ENCODE measurements at regions not wholly inside any gene's neighbourhood (a gene's known extent, or its start where the extent isn't known, plus 50 kb on each side); places are given as distances from the start of the nearest gene placed in this dataset.
"Not testable (repeated sequence)": the region's sequence is repeated elsewhere in the genome, so short reads cannot be mapped to it uniquely, and the experiment has no call there.

DNA sequence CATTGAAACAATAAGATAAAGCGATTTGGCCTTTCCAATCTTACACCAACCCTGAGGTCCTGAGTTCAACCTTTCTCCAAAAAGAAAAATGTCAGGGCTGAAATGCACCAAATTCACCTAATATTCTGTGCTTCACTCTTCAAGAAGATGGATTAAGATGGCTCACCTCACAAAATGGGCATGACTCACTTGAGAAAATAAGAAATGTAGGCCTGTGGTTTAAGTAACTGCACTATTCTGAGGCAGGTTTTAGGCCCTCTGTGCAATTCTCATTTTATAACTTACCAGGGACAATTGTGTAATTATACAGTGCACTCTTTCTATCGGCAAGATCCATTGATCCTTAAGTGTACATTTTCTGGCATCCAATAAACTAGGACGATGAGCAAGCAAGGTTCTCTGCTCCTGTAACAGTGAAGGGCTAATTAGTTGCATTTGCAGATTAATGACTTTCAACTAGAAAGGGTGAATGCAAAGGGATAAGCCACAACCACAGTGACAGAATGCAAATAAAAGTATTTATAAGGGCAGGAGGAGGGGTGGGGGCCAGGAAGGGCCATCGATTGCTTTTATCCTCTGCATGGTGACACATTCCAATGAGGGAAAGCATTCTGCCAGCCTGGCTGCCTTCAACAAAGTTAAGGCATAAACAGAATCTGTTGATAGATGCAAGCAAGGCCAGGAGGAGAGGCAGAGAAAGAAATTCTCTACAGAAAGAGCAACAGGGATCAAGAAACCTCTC lies 214.5 kb downstream of the CAAP1 start:
- Mint-ChIP-seq H3K36me3 (ENCODE audit: low read depth) (no peaks in the 10 kb centered on the region), H3K4me1 (ENCODE audit: low read depth) (no peaks in the 10 kb centered on the region), H3K27me3 (ENCODE audit: insufficient read depth) (no peaks in the 10 kb centered on the region), H3K4me3 (no peak overlapping the region), H3K27ac (no peak overlapping the region), H3K9me3 (no peaks in the 10 kb centered on the region)
- intact Hi-C loops (cut with micrococcal nuclease), result no loop called here
- DNase-seq (ENCODE audit: low spot score), result no peak

DNA sequence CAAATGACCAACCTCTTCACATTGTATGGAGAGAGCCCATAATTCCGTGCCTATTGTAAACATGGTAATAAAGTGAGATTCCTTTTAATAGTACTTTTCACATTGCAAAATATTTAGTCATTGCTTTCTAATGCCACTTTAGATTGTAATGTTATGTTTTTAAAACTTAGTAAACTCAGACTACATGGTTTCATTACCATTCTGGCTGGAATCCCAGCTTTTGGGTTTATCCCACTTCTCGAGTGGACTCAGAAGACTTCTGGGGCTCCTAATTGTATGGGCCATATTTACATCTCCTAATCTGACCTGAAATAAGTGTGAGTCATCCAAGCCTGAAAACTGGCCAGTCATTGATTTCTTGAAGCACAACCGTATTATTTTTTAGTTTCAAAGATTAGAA lies 217.6 kb downstream of the CAAP1 start:
- H3K4me3 Mint-ChIP-seq, result no peak overlapping the region
- no peaks in the 10 kb centered on the region for H3K4me1 Mint-ChIP-seq (ENCODE audit: low read depth)
- DNase-seq (ENCODE audit: low spot score), result no peak
- intact Hi-C loops (cut with micrococcal nuclease), result no loop called here
- no peaks in the 10 kb centered on the region for H3K9me3 Mint-ChIP-seq
- H3K27me3 Mint-ChIP-seq (ENCODE audit: insufficient read depth), result no peaks in the 10 kb centered on the region
- no peaks in the 10 kb centered on the region for H3K36me3 Mint-ChIP-seq (ENCODE audit: low read depth)
- no peak overlapping the region for H3K27ac Mint-ChIP-seq

DNA sequence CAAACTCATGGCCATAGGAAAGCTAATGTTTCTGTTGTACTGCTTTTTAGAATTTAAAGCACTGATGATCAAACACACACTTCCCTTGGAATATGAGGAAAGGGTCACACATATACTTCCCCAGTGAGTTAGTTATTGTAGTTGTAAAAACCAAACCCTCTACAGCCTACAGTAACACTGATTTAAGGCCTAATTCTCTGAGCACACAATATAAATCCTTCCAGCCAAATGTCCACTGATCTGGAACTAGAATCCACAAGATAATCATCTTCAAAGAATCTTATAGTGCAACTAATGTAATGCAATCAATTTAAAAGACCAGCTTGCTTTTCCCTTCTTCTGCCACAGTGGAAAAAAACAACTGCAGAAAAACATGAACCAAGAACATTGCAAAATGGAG lies 219.3 kb downstream of the CAAP1 start:
- DNase-seq (ENCODE audit: low spot score), result no peak
- no peaks in the 10 kb centered on the region for H3K4me1 Mint-ChIP-seq (ENCODE audit: low read depth)
- no peaks in the 10 kb centered on the region for H3K36me3 Mint-ChIP-seq (ENCODE audit: low read depth)
- H3K4me3 Mint-ChIP-seq, result no peak overlapping the region
- intact Hi-C loops (cut with micrococcal nuclease), result no loop called here
- H3K27ac Mint-ChIP-seq, result no peak overlapping the region
- no peaks in the 10 kb centered on the region for H3K9me3 Mint-ChIP-seq
- no peaks in the 10 kb centered on the region for H3K27me3 Mint-ChIP-seq (ENCODE audit: insufficient read depth)

DNA sequence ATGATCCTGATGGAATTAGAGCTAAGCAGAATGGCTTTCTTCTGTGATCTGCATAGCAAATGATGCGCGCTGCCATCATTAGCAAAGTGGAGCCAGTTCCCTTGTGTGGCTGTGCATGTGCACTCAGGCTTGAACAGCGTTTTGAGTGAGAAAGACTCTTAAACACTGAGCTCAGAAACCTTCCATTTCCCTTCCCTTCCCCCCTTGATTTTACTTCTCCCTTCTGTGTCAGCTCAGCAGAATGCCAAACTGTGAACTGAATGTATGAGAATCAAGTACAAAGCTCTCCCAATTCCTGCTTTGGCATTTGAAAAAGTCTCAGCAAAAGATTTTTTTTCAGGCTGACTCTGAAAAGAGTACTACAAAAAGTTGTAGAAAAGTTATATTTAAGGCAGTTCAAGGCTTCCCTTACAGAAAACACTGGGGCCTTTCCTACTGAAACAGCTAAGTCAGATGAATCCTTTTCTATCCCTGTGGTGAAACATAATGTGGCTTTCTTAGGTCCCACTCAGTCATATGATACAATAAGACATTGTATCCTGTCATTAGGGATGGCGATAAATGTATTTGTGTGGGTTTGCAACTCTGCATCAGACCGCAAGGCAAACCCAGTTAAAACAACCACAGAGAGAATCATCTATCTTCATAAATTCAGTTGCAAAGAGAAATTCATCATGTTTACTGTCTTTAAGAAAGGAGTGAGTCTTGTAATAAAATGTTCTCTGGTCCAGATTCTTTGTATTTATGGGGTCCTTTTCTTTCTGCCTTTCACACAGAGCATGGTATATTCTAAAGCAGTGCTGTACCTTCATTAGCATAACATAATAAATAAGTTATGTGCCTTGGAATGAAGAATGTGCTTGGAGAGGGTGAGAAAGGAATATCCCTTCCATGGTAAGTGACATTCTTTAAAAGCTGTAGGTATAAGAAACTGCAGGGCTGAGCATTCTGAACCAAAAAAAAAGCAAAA lies 222.6 kb downstream of the CAAP1 start:
- Mint-ChIP-seq H3K27me3 (ENCODE audit: insufficient read depth) (no peaks in the 10 kb centered on the region), H3K36me3 (ENCODE audit: low read depth) (no peaks in the 10 kb centered on the region), H3K27ac (no peak overlapping the region), H3K4me3 (no peak overlapping the region), H3K4me1 (ENCODE audit: low read depth) (no peaks in the 10 kb centered on the region), H3K9me3 (no peaks in the 10 kb centered on the region)
- intact Hi-C loops (cut with micrococcal nuclease), result no loop called here
- DNase-seq (ENCODE audit: low spot score), result no peak

DNA sequence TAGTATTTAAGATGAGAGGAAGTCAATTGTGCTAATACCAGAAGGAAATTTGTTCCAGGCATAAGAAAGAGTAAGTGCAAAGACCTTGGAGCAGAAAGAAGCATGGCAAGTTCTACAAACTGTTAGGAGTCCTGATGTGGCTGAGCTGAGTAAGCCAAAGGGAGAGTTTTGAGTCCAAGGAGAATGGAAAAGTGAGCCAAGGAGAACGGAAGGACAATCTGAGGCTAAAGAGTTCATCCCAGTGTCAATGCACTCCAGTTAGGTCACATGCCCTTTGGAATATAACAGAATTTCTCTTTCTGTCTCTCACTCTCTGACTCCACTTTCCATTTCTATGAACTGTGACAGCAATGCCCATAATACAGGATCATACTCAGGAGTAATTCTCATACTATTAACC lies 224.7 kb downstream of the CAAP1 start:
- Mint-ChIP-seq H3K9me3 (no peaks in the 10 kb centered on the region), H3K4me3 (no peak overlapping the region), H3K36me3 (ENCODE audit: low read depth) (no peaks in the 10 kb centered on the region), H3K4me1 (ENCODE audit: low read depth) (no peaks in the 10 kb centered on the region), H3K27me3 (ENCODE audit: insufficient read depth) (no peaks in the 10 kb centered on the region), H3K27ac (no peak overlapping the region)
- intact Hi-C loops (cut with micrococcal nuclease), result no loop called here
- DNase-seq (ENCODE audit: low spot score), result no peak

DNA sequence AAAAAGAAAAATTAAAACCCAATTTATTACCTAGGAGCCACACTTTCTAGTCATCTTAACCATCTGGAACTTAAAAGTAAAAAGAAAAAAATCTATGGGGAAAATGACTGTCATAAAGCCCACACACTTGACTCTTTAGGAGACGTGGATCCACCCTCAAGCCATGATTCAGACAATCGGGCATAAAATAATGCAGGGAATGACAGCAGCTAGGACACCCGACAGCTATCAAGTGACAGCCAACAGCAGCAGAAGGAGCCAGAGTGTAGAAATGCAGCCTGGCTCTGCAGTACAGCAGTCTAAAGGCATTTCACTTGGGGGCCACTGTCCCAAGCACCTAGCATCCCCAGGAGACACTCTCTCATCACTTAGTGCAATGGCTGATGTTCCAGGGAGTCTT lies 226.9 kb downstream of the CAAP1 start:
- DNase-seq (ENCODE audit: low spot score), result no peak
- intact Hi-C loops (cut with micrococcal nuclease), result no loop called here
- no peaks in the 10 kb centered on the region for H3K36me3 Mint-ChIP-seq (ENCODE audit: low read depth)
- no peaks in the 10 kb centered on the region for H3K27me3 Mint-ChIP-seq (ENCODE audit: insufficient read depth)
- H3K9me3 Mint-ChIP-seq, result no peaks in the 10 kb centered on the region
- H3K27ac Mint-ChIP-seq, result no peak overlapping the region
- no peak overlapping the region for H3K4me3 Mint-ChIP-seq
- no peaks in the 10 kb centered on the region for H3K4me1 Mint-ChIP-seq (ENCODE audit: low read depth)

DNA sequence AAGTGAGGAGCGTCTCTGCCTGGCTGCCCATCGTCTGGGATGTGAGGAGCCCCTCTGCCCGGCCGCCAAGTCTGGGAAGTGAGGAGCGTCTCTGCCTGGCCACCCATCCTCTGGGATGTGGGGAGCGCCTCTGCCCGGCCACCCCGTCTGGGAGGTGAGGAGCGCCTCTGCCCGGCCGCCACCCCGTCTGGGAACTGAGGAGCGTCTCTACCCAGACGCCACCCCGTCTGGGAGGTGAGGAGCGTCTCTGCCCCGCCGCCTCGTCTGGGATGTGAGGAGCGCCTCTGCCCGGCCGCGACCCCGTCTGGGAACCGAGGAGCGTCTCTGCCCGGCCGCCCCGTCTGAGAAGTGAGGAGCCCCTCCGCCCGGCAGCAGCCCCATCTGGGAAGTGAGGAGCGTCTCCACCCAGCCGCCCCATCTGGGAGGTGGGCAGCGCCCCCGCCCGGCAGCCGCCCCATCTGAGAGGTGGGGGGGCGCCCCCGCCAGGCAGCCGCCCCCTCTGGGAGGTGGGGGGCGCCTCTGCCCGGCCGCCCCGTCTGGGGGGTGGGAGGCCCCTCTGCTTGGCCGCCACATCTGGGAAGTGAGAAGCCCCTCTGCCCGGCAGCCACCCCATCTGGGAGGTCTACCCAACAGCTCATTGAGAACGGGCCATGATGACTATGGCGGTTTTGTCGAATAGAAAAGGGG lies 228.4 kb downstream of the CAAP1 start:
- H3K4me1 Mint-ChIP-seq (ENCODE audit: low read depth); H3K27me3 Mint-ChIP-seq (ENCODE audit: insufficient read depth); H3K36me3 Mint-ChIP-seq (ENCODE audit: low read depth); H3K27ac Mint-ChIP-seq; H3K9me3 Mint-ChIP-seq; H3K4me3 Mint-ChIP-seq; DNase-seq (ENCODE audit: low spot score); intact Hi-C loops (cut with micrococcal nuclease): not testable (repeated sequence)

DNA sequence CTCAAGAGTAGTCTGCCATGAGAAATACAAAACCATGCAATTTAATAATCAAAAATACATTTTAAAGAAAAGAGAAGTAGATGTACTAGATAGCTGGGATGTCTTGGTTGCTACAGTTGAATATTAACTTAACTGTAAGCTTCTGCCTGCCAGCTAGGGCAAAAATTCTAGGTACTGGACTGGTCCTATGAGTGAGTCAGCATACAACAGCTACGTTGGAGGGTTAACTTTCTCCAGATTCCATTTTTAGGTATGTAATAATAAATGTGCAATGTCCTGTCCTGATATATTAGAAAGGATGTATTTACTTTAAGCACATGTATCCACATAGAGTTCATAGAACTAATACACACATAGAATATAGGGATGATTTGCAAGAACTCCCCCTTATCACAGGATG lies 230.1 kb downstream of the CAAP1 start:
- no peaks in the 10 kb centered on the region for H3K36me3 Mint-ChIP-seq (ENCODE audit: low read depth)
- no peak overlapping the region for H3K4me3 Mint-ChIP-seq
- H3K27me3 Mint-ChIP-seq (ENCODE audit: insufficient read depth), result no peaks in the 10 kb centered on the region
- no peaks in the 10 kb centered on the region for H3K9me3 Mint-ChIP-seq
- no peak for DNase-seq (ENCODE audit: low spot score)
- intact Hi-C loops (cut with micrococcal nuclease), result no loop called here
- no peaks in the 10 kb centered on the region for H3K4me1 Mint-ChIP-seq (ENCODE audit: low read depth)
- no peak overlapping the region for H3K27ac Mint-ChIP-seq

DNA sequence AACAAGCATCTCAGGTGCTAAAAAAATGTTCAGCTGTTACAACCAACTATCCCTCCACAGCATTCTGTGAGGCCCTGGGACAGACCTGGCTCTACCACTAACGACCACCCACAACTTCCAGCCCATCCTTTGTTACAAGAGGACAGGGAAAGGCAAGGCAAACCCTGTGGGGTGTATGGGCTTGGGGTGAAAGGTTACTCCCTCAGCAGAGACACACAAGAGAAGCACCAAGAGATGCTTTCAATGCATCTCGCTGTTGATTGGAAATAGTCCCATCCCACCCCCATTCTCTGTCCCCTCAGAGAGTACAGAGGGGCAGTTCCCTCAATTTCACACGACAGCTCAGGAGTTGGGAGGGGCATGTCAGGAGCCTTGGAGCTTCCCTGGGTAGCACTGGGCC lies 234.1 kb downstream of the CAAP1 start:
- H3K36me3 Mint-ChIP-seq (ENCODE audit: low read depth), result no peaks in the 10 kb centered on the region

DNA sequence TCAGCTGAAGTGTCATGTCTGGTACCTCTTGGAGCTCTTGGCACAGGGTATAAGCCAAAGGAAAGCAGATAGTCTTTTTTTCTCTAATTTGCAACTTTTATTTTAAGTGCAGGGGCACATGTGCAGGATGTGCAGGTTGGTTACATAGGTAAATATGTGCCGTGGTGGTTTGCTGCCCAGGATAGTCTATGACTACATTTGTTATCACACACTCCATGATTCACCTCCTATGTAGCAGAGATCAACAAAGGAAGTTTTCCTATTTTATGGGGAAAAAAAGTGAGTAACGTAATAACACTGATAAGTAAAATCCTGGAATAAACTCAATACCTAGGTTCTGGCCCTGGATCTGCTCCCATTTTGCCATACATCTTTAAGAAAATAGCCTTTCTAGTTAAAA lies 234.6 kb downstream of the CAAP1 start:
- Mint-ChIP-seq H3K4me3 (no peak overlapping the region), H3K9me3 (no peaks in the 10 kb centered on the region), H3K27ac (no peak overlapping the region), H3K36me3 (ENCODE audit: low read depth) (no peaks in the 10 kb centered on the region), H3K4me1 (ENCODE audit: low read depth) (no peaks in the 10 kb centered on the region), H3K27me3 (ENCODE audit: insufficient read depth) (no peaks in the 10 kb centered on the region)
- intact Hi-C loops (cut with micrococcal nuclease), result no loop called here
- DNase-seq (ENCODE audit: low spot score), result no peak

More for the DNA sequence above, 234.1 kb downstream of the CAAP1 start:
- Mint-ChIP-seq H3K4me3 (no peak overlapping the region), H3K27ac (no peak overlapping the region), H3K27me3 (ENCODE audit: insufficient read depth) (no peaks in the 10 kb centered on the region), H3K9me3 (no peaks in the 10 kb centered on the region), H3K4me1 (ENCODE audit: low read depth) (no peaks in the 10 kb centered on the region)
- no peak for DNase-seq (ENCODE audit: low spot score)
- intact Hi-C loops (cut with micrococcal nuclease), result no loop called here

DNA sequence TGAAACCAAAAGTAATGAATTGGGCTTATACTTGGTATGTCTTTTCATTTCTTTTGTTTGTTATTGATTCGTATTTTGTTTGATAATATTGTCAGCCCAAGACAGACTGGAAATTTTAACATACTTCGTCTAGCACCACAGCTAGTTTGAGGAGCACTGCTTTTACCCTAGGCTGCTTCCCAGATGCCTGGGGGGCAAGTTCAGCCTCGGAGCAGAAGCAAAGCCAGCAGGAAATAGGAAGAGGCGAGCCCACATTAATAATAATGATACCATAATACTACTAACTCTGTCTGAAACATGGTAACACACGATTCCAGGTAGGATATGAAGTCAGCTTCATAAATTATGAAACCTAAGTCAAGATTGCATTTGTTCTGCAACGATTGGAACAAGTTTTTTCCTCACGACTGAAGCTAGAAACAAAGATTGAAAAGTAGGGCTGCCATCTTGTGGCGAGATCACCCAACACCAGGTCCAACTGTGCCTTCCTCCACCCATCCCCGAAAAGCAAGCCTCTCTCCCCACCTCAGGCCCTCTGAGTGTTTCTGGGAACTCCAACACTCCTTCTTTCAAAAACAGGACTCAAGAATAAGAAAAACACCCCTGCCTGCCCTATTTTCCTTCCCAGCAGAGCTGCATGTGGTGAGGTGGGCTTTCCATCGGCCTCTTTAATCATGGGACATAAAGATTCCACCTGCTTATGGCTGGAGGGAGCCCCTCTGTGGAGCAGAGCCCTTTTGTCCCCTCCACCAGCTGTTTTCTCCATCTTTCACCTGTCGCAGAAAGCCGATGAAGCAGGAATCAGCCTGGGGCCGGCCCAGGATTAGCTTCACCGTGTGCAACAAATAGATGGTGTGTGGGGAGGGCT lies 236.4 kb downstream of the CAAP1 start:
- Mint-ChIP-seq H3K27me3 (ENCODE audit: insufficient read depth) (no peaks in the 10 kb centered on the region), H3K36me3 (ENCODE audit: low read depth) (no peaks in the 10 kb centered on the region), H3K4me3 (no peak overlapping the region), H3K4me1 (ENCODE audit: low read depth) (no peaks in the 10 kb centered on the region), H3K9me3 (no peaks in the 10 kb centered on the region), H3K27ac (no peak overlapping the region)
- intact Hi-C loops (cut with micrococcal nuclease), result no loop called here
- DNase-seq (ENCODE audit: low spot score), result no peak

DNA sequence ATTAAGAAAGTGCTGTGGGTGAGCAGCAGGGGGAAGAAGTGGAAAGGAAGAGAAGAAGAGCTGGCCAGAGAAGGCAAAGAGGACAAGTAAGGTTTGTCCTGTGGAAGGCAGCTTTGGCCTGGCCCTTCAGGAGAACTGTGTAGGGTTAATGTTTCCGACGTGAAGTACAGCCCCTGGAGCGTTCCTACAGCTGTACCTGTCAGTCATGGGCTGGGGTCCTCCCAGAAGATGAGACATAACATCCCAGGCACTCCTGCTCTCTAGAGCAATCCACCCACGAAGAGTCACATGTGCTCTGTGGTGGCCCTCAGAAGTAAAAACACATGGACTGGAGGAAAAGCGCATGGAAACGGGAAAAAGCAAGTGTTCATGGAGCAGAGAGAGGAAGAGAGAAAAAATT lies 237.4 kb downstream of the CAAP1 start:
- no peak for DNase-seq (ENCODE audit: low spot score)
- Mint-ChIP-seq H3K36me3 (ENCODE audit: low read depth) (no peaks in the 10 kb centered on the region), H3K4me3 (no peak overlapping the region)

More for the DNA sequence above, 237.4 kb downstream of the CAAP1 start:
- Mint-ChIP-seq H3K9me3 (no peaks in the 10 kb centered on the region), H3K4me1 (ENCODE audit: low read depth) (no peaks in the 10 kb centered on the region), H3K27me3 (ENCODE audit: insufficient read depth) (no peaks in the 10 kb centered on the region), H3K27ac (no peak overlapping the region)
- intact Hi-C loops (cut with micrococcal nuclease), result no loop called here

Data from activated T-helper 1 cell treated with anti-CD3 and anti-CD28 coated beads, Interleukin-12 subunit alpha, Interleukin-12 subunit beta, Interleukin-2, Interleukin-4 antibody, amounts not matched to agents 30 ng/mL and 10 ng/mL and 1 ng/mL, durations not matched to agents 14 hours and 24 hours and 36 hours (primary cell).